ENCODE measurements at regions not wholly inside any gene's neighbourhood (a gene's known extent, or its start where the extent isn't known, plus 50 kb on each side); places are given as distances from the start of the nearest gene placed in this dataset.

- TF ChIP-seq NKRF (conservative IDR thresholded peaks at IDR 0.05): no peak
Observed at GRCh38 chr10:21458126-21458871, 67.2 kb downstream of the SKIDA1 start (continued).

- Histone ChIP-seq H3K36me3 (ENCODE audit: control insufficient read depth in 2 of 2, insufficient read depth in 2 of 2, low read length in 1 of 2) (no peaks in the 10 kb centered on the region), H2AFZ (ENCODE audit: control insufficient read depth, low read depth, low read length) (no peak overlapping the region), H3K9me3 (replicated peaks; ENCODE audit: control insufficient read depth, insufficient read depth, low read length) (no peaks in the 10 kb centered on the region; the same call in 2 of the 3 replicates), H3K27ac (ENCODE audit: control insufficient read depth, insufficient read depth) (no peak overlapping the region), H3K27me3 (replicated peaks in 1 of 2; ENCODE audit: control insufficient read depth in 2 of 2, insufficient read depth in 2 of 2, low read length in 1 of 2) (no peaks in the 10 kb centered on the region), H4K20me1 (ENCODE audit: control insufficient read depth, insufficient read depth) (no peaks in the 10 kb centered on the region), H3K9ac (ENCODE audit: control insufficient read depth, insufficient read depth, low read length) (no peak overlapping the region), H3K79me2 (ENCODE audit: control insufficient read depth, insufficient read depth, low read length) (no peaks in the 10 kb centered on the region), H3K4me1 (ENCODE audit: control insufficient read depth, insufficient read depth, low read length) (no peaks in the 10 kb centered on the region), H3K4me2 (ENCODE audit: control insufficient read depth, insufficient read depth) (no peak overlapping the region), H3K4me3 (no peak overlapping the region)
- no peak for TF ChIP-seq ZNF384 (IDR thresholded peaks at IDR 0.05; ENCODE audit: borderline replicate concordance, low read depth, low read length)
- TF ChIP-seq CHD4 (IDR thresholded peaks at IDR 0.05): no peak
- TF ChIP-seq ZBTB11 (CRISPR knock-in tag; IDR thresholded peaks at IDR 0.05): no peak
- no peak for FAIRE-seq
- ChIA-PET SMC1A (ENCODE audit: uncharacterized antibody, unreplicated experiment) (no interaction called here), CTCF (no interaction called here), RAD21 (ENCODE audit: unreplicated experiment) (no interaction called here), POLR2A (no interaction called here)
- no peak for ATAC-seq
- intact Hi-C loops (cut with micrococcal nuclease; ENCODE audit: unreplicated experiment) (no loop called here), in situ Hi-C loops (cut with MboI) (no loop called here)
- no peak for DNase-seq (ENCODE audit: low read depth, low spot score)
- 80% methylated on average over 5 of the region's 5 CpGs for WGBS (ENCODE audit: insufficient coverage, insufficient replicate concordance, low lambda C conversion rate, missing lambda C conversion rate)
- BruUV-seq (replicated peaks): no TSS peak
Observed at GRCh38 chr10:21456160-21456559, 69.3 kb downstream of the SKIDA1 start.
